ENCODE measurements at regions not wholly inside any gene's neighbourhood (a gene's known extent, or its start where the extent isn't known, plus 50 kb on each side); places are given as distances from the start of the nearest gene placed in this dataset.

- Histone ChIP-seq H3K27ac (ENCODE audit: low read depth, low read length) (no peak overlapping the region), H3K4me1 (ENCODE audit: control insufficient read depth in 5 of 5, insufficient read depth in 5 of 5, low read length in 5 of 5) (peaks cover 0 to 7% (median 0%) of the 10 kb centered on the region in 5 donors), H3K27me3 (ENCODE audit: control insufficient read depth in 5 of 5, insufficient read depth in 4 of 5, low read length in 5 of 5) (peaks cover 2 to 25% (median 19%) of the 10 kb centered on the region in 5 donors), H3K4me3 (ENCODE audit: low read depth in 1 of 5, low read length in 5 of 5) (no peak overlapping the region), H3K9ac (ENCODE audit: low read length in 5 of 5) (no peak overlapping the region), H3K36me3 (ENCODE audit: control insufficient read depth in 5 of 5, insufficient read depth in 5 of 5, low read length in 5 of 5) (no peaks in the 10 kb centered on the region), H3K9me3 (ENCODE audit: control insufficient read depth in 5 of 5, low read length in 5 of 5) (no peaks in the 10 kb centered on the region)
These were observed 1336.8 kb downstream of the TBC1D22A start for GRCh38 chr22:48099251-48099650.

- Histone ChIP-seq H3K36me3 (ENCODE audit: control insufficient read depth in 5 of 5, insufficient read depth in 5 of 5, low read length in 5 of 5) (no peaks in the 10 kb centered on the region), H3K4me3 (ENCODE audit: low read depth in 1 of 5, low read length in 5 of 5) (no peak overlapping the region), H3K4me1 (ENCODE audit: control insufficient read depth in 5 of 5, insufficient read depth in 5 of 5, low read length in 5 of 5) (peaks cover 0 to 7% (median 0%) of the 10 kb centered on the region in 5 donors), H3K9ac (ENCODE audit: low read length in 5 of 5) (no peak overlapping the region), H3K9me3 (ENCODE audit: control insufficient read depth in 5 of 5, low read length in 5 of 5) (no peaks in the 10 kb centered on the region), H3K27ac (ENCODE audit: low read depth, low read length) (no peak overlapping the region), H3K27me3 (ENCODE audit: control insufficient read depth in 5 of 5, insufficient read depth in 4 of 5, low read length in 5 of 5) (peaks cover 2 to 23% (median 17%) of the 10 kb centered on the region in 5 donors)
These were observed 1336.4 kb downstream of the TBC1D22A start for GRCh38 chr22:48098921-48099245.

- Histone ChIP-seq H3K9ac (ENCODE audit: low read length in 5 of 5) (no peak overlapping the region), H3K9me3 (ENCODE audit: control insufficient read depth in 5 of 5, low read length in 5 of 5) (no peaks in the 10 kb centered on the region), H3K36me3 (ENCODE audit: control insufficient read depth in 5 of 5, insufficient read depth in 5 of 5, low read length in 5 of 5) (no peaks in the 10 kb centered on the region), H3K4me1 (ENCODE audit: control insufficient read depth in 5 of 5, insufficient read depth in 5 of 5, low read length in 5 of 5) (peaks cover 0 to 7% (median 0%) of the 10 kb centered on the region in 5 donors), H3K4me3 (ENCODE audit: low read depth in 1 of 5, low read length in 5 of 5) (no peak overlapping the region), H3K27ac (ENCODE audit: low read depth, low read length) (no peak overlapping the region), H3K27me3 (ENCODE audit: control insufficient read depth in 5 of 5, insufficient read depth in 4 of 5, low read length in 5 of 5) (peaks cover 0 to 18% (median 14%) of the 10 kb centered on the region in 5 donors)
These were observed 1335.9 kb downstream of the TBC1D22A start for GRCh38 chr22:48098243-48098920.

- Histone ChIP-seq H3K36me3 (ENCODE audit: control insufficient read depth in 5 of 5, insufficient read depth in 5 of 5, low read length in 5 of 5) (no peaks in the 10 kb centered on the region), H3K27me3 (ENCODE audit: control insufficient read depth in 5 of 5, insufficient read depth in 4 of 5, low read length in 5 of 5) (peaks cover 0 to 16% (median 7%) of the 10 kb centered on the region in 5 donors), H3K4me3 (ENCODE audit: low read depth in 1 of 5, low read length in 5 of 5) (no peak overlapping the region), H3K27ac (ENCODE audit: low read depth, low read length) (no peak overlapping the region), H3K4me1 (ENCODE audit: control insufficient read depth in 5 of 5, insufficient read depth in 5 of 5, low read length in 5 of 5) (peaks cover 0 to 2% (median 0%) of the 10 kb centered on the region in 5 donors), H3K9ac (ENCODE audit: low read length in 5 of 5) (no peak overlapping the region), H3K9me3 (ENCODE audit: control insufficient read depth in 5 of 5, low read length in 5 of 5) (no peaks in the 10 kb centered on the region)
These were observed 1335.3 kb downstream of the TBC1D22A start for GRCh38 chr22:48097723-48098122.

- Histone ChIP-seq H3K4me3 (ENCODE audit: low read depth in 1 of 5, low read length in 5 of 5) (no peak overlapping the region), H3K27ac (ENCODE audit: low read depth, low read length) (no peak overlapping the region), H3K4me1 (ENCODE audit: control insufficient read depth in 5 of 5, insufficient read depth in 5 of 5, low read length in 5 of 5) (no peaks in the 10 kb centered on the region), H3K9ac (ENCODE audit: low read length in 5 of 5) (no peak overlapping the region), H3K27me3 (ENCODE audit: control insufficient read depth in 5 of 5, insufficient read depth in 4 of 5, low read length in 5 of 5) (peaks cover 0 to 15% (median 7%) of the 10 kb centered on the region in 5 donors), H3K36me3 (ENCODE audit: control insufficient read depth in 5 of 5, insufficient read depth in 5 of 5, low read length in 5 of 5) (no peaks in the 10 kb centered on the region), H3K9me3 (ENCODE audit: control insufficient read depth in 5 of 5, low read length in 5 of 5) (no peaks in the 10 kb centered on the region)
These were observed 1334.6 kb downstream of the TBC1D22A start for GRCh38 chr22:48096851-48097665.

- H3K36me3 ChIP-seq (ENCODE audit: control insufficient read depth in 5 of 5, insufficient read depth in 5 of 5, low read length in 5 of 5) = no peaks in the 10 kb centered on the region
- H3K9me3 ChIP-seq (ENCODE audit: control insufficient read depth in 5 of 5, low read length in 5 of 5) = no peaks in the 10 kb centered on the region
- no peak overlapping the region for H3K9ac ChIP-seq (ENCODE audit: low read length in 5 of 5)
- no peak overlapping the region for H3K27ac ChIP-seq (ENCODE audit: low read depth, low read length)
- no peaks in the 10 kb centered on the region for H3K4me1 ChIP-seq (ENCODE audit: control insufficient read depth in 5 of 5, insufficient read depth in 5 of 5, low read length in 5 of 5)
- H3K27me3 ChIP-seq (ENCODE audit: control insufficient read depth in 5 of 5, insufficient read depth in 4 of 5, low read length in 5 of 5) = peaks cover 0 to 19% (median 7%) of the 10 kb centered on the region in 5 donors
- H3K4me3 ChIP-seq (ENCODE audit: low read depth in 1 of 5, low read length in 5 of 5) = no peak overlapping the region
These were observed 1334.0 kb downstream of the TBC1D22A start for GRCh38 chr22:48096411-48096810.

GRCh38 chr22:48093981-48094380 is 1331.5 kb downstream of the TBC1D22A start:
- Histone ChIP-seq H3K4me3 (ENCODE audit: low read depth in 1 of 5, low read length in 5 of 5) (no peak overlapping the region), H3K9ac (ENCODE audit: low read length in 5 of 5) (no peak overlapping the region), H3K9me3 (ENCODE audit: control insufficient read depth in 5 of 5, low read length in 5 of 5) (no peaks in the 10 kb centered on the region), H3K27ac (ENCODE audit: low read depth, low read length) (no peak overlapping the region), H3K4me1 (ENCODE audit: control insufficient read depth in 5 of 5, insufficient read depth in 5 of 5, low read length in 5 of 5) (peaks cover 5 to 20% (median 12%) of the 10 kb centered on the region in 5 donors), H3K36me3 (ENCODE audit: control insufficient read depth in 5 of 5, insufficient read depth in 5 of 5, low read length in 5 of 5) (no peaks in the 10 kb centered on the region), H3K27me3 (ENCODE audit: control insufficient read depth in 5 of 5, insufficient read depth in 4 of 5, low read length in 5 of 5) (peaks cover 0 to 21% (median 5%) of the 10 kb centered on the region in 5 donors)

GRCh38 chr22:48092866-48093265 is 1330.4 kb downstream of the TBC1D22A start:
- H3K27ac ChIP-seq (ENCODE audit: low read depth, low read length) = no peak overlapping the region
- no peak overlapping the region for H3K9ac ChIP-seq (ENCODE audit: low read length in 5 of 5)
- peaks cover 5 to 21% (median 12%) of the 10 kb centered on the region in 5 donors for H3K4me1 ChIP-seq (ENCODE audit: control insufficient read depth in 5 of 5, insufficient read depth in 5 of 5, low read length in 5 of 5)
- H3K4me3 ChIP-seq (ENCODE audit: low read depth in 1 of 5, low read length in 5 of 5) = no peak overlapping the region
- no peaks in the 10 kb centered on the region for H3K36me3 ChIP-seq (ENCODE audit: control insufficient read depth in 5 of 5, insufficient read depth in 5 of 5, low read length in 5 of 5)
- H3K9me3 ChIP-seq (ENCODE audit: control insufficient read depth in 5 of 5, low read length in 5 of 5) = no peaks in the 10 kb centered on the region
- peaks cover 0 to 21% (median 5%) of the 10 kb centered on the region in 5 donors for H3K27me3 ChIP-seq (ENCODE audit: control insufficient read depth in 5 of 5, insufficient read depth in 4 of 5, low read length in 5 of 5)

- peaks cover 0 to 19% (median 3%) of the 10 kb centered on the region in 5 donors for H3K27me3 ChIP-seq (ENCODE audit: control insufficient read depth in 5 of 5, insufficient read depth in 4 of 5, low read length in 5 of 5)
- H3K9ac ChIP-seq (ENCODE audit: low read length in 5 of 5) = no peak overlapping the region
- H3K4me1 ChIP-seq (ENCODE audit: control insufficient read depth in 5 of 5, insufficient read depth in 5 of 5, low read length in 5 of 5) = peaks cover 5 to 23% (median 12%) of the 10 kb centered on the region in 5 donors
- no peak overlapping the region for H3K4me3 ChIP-seq (ENCODE audit: low read depth in 1 of 5, low read length in 5 of 5)
- H3K36me3 ChIP-seq (ENCODE audit: control insufficient read depth in 5 of 5, insufficient read depth in 5 of 5, low read length in 5 of 5) = no peaks in the 10 kb centered on the region
- no peaks in the 10 kb centered on the region for H3K9me3 ChIP-seq (ENCODE audit: control insufficient read depth in 5 of 5, low read length in 5 of 5)
- H3K27ac ChIP-seq (ENCODE audit: low read depth, low read length) = no peak overlapping the region
These were observed 1329.3 kb downstream of the TBC1D22A start for GRCh38 chr22:48091656-48092223.
